Suppressor macrophage treated with lipopolysaccharide for 1 hour (primary cell): ENCODE measurements at regions not wholly inside any gene's neighbourhood (a gene's known extent, or its start where the extent isn't known, plus 50 kb on each side); places are given as distances from the start of the nearest gene placed in this dataset.
"Not testable (repeated sequence)": the region's sequence is repeated elsewhere in the genome, so short reads cannot be mapped to it uniquely, and the experiment has no call there.

Source experiments
- DNase-seq, 3 donors: peaks; one replicate each; pipeline ENCODE4 v3.0.0-alpha.2; 2020 to 2022

DNA sequence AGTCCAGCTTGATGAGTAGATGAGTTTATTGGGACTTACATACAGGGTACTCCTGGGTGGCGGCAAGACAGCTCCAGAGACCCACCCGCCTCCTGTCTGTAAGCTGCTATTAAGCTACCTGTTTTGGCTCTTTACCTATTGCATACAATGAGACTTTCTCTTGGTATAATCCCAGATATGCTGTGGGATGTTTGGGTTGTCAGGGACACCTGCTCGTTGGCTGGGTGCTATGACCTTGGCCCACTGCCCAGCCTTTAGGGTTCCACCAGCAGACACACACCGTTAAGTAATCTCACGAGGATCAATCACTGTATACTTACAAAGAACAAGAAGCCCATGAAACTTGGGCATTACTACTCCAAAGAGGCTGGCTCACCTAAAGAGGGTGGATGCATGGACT lies 116.4 kb downstream of the NPIPB5 start:
- DNase-seq: no peak

DNA sequence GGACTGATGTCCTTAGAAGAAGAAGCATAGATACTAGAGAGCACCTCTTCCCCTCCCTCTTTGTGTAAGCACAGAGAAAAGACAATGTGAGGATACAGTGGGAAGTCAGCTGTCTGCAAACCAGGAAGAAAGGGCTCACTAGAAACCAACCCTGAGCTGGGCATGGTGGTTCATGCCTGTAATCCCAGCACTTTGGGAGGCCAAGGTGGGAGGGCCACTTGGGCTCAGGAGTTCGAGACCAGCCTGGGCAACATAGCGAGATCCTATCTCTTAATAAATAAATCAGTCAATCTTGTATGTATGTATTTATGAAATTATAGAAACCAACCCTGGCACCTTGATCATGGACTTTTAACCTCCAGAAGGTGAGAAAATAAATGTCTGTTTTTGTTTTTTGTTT lies 118.3 kb downstream of the NPIPB5 start:
- no peak for DNase-seq

DNA sequence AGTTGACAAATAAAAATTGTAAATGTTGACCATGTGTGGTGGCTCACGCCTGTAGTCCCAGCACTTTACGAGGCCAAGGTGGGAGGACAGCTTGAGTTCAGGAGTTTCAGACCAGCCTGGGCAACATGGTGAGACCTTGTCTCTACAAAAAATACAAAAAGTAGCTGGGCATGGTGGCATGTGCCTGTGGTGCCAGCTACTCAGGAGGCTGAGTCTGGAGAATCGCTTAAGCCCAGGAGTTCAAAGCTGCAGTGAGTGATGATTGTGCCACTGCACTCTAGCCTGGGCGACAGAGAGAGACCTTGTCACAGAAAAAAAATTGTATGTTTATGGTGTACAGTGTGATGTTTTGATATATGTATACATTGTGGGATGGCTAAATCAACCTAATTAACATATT lies 119.6 kb downstream of the NPIPB5 start:
- no peak for DNase-seq

DNA sequence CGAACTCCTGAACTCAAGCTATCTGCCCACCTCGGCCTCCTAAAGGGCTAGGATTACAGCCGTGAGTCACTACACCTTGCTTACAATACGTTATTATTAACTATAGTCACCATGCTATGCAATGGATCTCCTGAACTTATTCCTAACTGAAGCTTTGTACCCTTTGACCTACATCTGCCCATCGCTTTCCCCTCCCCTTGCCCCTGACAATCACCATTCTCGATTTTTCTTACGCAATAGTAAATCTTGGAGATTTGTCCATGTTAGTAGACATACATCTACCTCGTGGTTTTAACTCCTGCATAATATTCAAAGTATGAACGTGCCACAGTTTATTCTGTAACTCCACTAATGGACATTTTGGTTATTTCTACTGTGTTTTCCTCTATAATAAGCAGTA lies 120.6 kb downstream of the NPIPB5 start:
- no peak for DNase-seq

DNA sequence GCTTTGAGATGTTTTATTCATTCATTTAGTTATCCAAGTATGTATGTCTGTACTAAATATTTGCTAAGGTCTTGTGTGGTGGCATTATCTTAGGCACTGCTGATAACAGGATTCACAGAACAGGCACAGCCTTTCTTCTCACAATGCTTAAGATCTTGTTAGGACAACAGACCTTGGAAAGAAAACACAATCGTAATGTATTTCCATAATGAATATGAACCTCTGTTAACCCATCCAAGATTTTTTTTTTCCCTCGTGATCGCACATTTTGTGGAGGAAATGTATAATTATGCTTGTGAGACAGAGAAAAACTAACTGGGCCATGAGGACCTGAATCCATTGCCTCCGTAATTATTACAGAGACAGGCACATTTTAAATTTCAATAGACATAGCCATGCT lies 121.9 kb downstream of the NPIPB5 start:
- DNase-seq: no peak

DNA sequence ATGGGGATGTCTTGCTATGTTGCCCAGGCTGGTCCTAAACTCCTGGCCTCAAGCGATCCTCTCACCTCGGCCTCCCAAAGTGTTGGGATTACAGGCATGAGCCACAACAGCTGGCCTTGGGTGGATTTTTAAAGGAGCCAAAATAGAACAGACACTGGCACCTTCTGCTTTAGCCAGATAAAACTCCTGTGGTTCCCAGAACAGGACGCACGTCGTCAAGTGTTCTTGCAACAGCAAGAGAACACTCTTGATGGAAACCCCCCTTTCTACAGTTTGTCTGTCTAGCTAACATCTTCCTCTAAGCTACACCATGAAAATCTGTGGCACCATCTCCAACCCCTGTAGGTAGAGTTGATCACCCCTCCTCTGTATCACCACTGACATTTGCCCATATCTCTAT lies 122.6 kb downstream of the NPIPB5 start:
- no peak for DNase-seq

DNA sequence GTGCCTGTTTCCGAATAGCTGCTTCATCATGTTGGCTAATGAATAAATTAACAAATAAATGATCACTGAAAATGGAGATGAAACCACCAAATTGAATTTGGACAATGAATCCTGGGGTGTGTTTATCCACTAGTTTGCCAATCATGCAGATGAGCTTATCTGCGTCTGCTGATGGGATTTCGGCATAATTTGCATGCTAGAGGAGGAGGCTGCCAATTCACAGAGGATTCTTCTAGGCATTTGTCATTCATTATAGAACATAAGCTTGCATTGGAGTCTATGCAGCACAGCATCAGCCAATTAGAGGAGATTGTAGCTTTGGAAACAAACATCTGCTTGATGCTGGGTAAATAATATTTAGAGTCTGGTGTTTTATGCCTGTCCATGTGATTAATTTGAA lies 123.1 kb downstream of the NPIPB5 start:
- no peak for DNase-seq

DNA sequence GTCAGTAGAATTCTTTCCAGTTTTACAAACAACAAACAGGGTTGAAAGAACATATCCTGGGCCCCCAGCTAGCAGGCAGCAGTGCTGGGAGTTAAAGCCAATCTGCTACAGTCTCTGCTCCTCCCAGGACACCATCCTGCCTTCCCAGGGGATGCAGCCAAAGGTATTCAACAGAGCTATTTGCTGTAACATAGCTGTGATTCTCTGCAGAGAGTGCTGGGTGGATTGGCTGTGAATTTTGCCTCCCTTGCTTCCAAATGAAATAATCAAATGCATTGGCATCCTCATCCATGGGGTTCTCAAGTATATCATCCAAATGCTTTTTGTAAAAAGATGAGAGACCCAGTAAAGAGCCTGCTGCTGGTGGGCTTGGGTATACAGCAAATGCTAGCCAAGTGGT lies 124.3 kb downstream of the NPIPB5 start:
- DNase-seq: no peak

DNA sequence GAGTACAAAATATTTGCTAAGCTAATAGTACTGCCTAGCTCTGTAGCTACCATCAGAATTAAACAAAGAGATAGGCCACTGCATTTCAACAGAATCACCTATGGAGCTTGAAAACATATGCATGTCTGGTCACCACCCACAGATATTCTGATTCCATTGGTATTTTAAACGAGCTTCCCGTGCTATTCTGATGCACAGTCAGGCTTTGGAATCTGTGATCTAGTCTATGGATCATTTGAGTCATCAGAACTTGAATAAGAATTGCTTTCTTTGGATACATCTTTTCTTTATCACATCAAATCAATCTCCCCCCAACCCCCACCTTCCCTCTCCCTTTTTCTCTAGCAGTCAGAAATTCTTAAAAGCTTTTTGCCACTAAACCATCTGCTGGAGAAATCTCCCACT lies 124.7 kb downstream of the NPIPB5 start:
- no peak for DNase-seq

DNA sequence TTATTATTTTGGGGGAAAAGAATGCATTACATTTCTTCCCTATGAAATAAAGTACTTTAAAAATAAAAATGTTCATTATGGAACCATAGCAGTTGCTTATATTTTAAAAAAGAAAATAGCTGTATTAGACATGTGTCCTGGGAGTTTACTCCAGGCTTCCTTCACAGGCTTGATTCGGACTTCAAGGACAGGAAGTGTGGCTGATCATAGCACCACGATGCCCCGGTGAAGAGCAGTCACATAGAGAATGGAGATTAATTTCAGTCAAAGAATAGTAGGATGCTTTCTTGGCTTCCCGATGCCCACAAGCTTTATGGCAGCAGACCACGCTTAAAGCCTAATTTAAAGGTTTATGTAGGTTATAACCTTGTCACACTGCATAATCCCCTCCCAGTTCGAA lies 125.1 kb downstream of the NPIPB5 start:
- DNase-seq: no peak

DNA sequence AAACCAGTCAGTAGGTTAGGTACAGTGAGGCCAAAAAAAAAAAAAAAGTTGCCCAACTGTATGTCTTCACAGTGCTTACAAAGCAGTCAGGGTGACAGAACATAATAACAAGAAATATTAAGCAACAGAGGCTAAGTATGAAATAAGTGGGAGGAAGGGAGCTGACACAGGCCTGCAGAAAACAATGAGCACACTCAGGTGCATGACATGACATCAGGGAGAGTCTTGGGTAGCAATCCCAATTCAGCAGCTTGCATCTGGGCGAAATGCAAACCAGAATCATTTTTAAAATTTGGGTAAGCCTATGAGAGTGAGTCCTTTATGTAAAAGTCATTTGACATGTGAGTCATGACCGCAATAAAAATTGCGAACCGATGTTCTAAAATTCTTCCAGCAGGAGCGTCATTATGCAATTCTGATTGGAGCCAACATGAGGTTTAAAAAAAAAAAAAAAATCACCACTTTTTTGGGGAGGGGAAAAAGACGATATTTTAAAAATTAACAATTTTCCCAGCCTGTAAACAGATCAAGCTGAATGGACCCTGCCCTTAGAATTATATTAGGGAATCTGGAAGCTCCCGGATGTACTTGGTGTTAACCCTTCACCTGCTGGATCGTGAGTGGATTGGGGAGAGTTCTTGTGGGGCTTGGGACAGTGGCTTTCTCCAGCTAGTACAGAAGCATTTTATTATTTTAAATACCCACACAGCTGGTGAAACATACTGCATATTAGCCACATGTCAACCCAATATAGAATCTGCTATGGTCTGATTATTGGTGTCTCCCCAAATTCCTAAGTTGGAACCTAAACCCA lies 127.9 kb downstream of the NPIPB5 start:
- peak; percentile 48 to 79 (median 70) for DNase-seq

DNA sequence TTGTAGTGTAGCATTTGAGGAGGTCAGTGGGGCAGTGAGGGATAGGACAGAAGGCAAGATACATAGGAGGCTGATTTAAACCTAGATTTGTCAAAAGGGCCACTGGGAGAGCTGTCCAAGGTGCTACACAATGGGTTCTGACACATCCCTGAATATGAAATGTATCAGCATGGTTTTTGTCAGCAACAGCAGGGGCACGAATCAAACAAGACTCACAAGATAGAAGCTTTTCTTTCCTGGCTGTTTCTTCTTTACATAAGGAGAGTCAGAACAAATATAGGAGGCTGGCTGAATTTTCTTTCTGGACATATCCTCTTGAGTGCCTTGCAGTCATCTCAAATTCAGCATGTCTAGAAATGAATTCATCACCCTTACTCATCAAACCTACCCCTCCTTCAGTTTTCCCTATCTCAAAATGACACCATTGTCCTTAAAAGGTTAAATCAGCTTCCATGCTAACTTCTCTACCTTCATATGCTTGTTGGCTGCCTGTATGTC lies 130.5 kb downstream of the NPIPB5 start:
- DNase-seq: peak; percentile 43 to 81 (median 76)

DNA sequence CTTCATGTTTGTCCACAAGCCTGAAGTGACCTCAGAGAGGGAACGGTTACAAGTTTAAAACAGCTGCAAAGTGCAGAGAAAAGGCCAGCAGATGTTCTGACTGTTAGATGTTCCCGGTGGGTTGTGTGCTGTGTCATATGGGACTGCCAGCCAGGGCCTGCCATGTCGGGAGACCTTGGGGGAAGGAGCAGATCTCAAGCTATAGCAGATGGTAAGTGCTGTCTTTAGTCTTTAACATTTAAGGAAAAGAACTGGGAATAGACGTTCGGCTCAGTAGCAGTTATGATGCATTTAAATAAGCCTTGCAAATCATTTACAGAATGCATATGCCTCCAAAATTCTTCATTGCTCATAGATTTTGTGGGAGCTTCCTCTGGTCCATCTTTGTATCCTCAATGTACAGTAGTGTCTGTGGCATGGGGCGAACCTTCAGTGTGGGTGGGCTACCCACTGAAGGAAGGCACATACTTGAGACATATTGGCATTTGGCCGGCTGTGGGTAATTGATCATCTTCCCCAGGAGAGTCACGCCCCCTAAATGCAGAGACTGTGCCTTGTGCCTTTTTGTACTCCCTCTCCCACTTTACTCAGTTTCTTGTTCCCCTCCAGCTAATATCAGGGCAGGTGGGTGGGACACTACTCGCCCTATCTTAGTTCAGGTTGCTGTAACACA lies 131.9 kb downstream of the NPIPB5 start:
- DNase-seq: no peak

DNA sequence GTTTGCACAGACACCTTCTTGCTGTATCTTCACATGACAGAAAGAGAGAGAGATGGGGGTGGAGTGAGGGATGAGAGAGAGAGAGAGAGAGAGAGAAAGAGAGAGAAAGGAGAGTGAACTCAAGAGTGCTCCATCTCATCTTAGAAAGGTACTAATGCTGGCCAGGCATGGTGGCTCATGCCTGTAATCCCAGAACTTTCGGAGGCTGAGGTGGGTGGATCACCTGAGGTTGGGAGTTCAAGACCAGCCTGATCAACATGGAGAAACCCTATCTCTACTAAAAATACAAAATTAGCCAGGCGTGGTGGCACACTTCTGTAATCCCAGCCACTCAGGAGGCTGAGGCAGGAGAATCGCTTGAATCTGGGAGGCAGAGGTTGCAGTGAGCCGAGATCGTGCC lies 132.5 kb downstream of the NPIPB5 start:
- not testable (repeated sequence) for DNase-seq

DNA sequence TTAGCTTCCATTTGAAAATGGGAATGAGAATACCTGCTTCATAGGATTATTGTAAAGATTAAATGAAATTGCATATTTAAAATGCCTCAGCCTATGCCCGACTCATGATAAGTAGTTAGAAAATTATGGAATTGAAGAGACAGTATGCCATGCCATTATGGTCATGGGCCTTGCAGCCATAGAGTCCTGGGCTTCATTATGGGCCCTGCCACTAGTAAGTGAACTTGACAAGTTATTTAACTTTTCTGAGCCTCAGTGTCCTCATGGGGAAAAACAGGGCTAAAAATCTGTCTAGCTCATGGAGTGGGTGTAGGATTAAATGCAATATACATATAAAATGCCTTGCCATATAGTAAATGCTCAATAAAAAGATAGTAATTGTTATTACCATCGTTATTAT lies 133.2 kb downstream of the NPIPB5 start:
- DNase-seq: no peak

DNA sequence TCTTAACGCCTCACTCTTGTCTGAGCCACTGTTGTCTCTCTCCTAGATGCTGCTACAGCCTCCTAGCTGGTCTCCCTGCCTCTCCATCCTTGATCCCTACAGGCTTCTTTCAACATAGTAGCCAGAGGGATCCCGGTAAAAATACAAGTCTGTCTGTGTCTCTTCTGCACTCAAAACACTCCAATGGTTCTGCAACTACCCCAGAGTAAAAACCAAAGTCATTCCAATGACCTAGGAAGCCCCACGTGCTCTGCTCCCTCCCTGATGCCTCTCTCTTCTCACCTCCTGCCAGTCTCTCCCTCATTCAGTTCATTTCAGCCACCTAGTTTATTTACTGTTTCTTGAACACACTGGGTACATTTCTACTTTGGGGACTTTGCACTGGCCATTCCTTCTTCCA lies 135.2 kb downstream of the NPIPB5 start:
- no peak for DNase-seq

DNA sequence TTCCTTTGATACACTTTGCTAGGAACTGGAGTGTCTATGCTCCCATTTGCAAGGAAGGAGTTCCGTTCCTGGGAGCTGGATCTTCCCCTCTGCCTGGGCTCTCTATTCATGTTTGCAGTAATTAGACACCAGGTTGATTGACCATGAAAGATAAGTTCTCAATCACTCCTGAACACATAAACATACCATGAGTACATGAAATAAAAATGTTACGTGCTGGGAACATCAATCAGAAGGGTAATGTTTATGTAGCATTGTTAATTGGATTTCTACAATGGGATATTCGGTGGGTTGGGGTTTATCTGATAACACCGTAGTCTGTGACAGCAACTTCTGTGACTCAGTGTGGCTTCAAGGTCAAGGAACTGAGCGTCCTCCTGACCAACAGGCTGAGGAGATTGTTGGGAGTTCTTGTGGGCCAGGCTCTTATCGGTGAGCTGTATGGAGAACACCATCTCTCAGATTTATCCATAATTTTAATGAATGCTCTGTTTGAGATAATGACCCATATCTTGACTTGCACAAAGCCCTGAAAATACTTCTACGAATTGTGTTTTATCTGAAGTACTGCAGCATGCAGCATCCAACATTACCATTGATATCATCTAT lies 136.4 kb downstream of the NPIPB5 start:
- DNase-seq: no peak

DNA sequence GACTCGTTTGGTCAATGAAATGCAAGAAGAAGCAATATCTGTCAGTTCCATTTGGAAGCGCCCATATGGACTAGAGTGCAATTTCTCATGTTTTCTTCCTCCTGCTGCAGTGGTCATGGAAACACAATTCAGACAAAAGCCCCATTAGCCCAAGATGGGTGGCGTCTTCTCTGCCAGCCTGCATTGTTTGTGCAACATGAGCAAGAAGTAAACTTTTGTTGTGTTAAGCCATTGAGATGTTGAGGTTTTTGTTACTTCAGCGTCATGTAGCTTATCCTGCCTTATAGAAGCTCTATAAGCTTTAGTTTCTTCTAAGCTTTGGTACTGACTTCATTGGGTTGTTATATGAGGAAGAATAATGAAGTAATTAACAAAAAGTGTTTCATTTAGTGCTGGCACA lies 137.4 kb downstream of the NPIPB5 start:
- no peak for DNase-seq

DNA sequence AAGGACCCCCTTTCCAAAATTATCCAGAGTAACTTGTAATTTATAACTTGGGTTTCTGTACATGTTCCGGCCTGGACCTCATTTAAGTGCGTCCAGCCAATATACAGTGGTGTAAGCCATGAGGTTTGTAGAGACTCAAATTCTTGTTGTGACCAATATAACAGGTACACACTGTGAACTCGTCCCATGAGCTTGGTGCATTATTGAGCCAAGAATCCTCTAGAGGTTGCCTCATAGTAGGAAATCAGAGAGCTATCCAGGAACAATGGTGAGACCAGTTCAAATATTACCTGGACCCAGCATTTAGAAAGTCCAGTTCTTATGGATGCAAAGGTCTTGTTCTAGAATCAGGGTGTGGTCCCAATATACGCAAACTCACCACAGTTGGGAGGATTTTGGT lies 138.2 kb downstream of the NPIPB5 start:
- DNase-seq: no peak

DNA sequence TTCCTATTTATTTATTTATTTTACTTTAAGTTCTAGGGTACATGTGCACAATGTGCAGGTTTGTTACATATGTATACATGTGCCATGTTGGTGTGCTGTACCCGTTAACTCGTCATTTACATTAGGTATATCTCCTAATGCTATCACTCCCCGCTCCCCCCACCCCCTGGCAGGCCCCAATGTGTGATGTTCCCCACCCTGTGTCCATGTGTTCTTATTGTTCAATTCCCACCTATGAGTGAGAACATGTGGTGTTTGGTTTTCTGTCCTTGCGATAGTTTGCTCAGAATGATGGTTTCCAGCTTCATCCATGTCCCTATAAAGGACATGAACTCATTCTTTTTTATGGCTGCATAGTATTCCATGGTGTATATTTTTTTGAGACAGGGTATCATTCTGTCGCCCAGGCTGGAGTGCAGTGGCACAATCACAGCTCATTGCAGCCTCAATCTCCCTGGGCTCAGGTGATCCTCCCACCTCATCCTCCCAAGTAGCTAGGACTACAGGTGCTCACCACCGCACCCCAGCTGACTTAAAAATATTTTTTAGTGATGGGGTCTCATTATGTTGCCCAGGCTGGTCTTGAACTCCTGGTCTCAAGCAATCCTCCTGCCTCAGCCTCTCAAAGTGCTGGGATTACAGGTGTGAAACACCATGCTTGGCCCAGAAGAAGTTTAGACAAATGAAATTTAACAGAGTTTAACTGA lies 140.6 kb downstream of the NPIPB5 start:
- not testable (repeated sequence) for DNase-seq

DNA sequence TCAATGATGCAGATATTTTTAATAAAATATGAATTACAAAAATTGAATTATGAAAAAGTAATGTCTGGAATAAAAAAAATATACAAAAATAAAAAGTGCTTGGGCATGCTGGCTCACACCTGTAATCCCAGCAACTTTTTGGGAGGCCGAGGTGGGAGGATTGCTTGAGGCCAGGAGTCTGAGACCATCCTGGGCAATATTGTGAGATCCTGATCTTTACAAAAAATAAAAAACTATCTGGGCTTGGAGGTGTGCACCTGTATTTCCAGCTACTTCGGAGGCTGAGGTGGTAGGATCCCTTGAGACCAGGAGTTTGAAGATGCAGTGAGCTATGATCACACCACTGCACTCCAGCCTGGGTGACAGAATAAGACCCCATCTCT lies 141.8 kb downstream of the NPIPB5 start:
- DNase-seq: no peak

DNA sequence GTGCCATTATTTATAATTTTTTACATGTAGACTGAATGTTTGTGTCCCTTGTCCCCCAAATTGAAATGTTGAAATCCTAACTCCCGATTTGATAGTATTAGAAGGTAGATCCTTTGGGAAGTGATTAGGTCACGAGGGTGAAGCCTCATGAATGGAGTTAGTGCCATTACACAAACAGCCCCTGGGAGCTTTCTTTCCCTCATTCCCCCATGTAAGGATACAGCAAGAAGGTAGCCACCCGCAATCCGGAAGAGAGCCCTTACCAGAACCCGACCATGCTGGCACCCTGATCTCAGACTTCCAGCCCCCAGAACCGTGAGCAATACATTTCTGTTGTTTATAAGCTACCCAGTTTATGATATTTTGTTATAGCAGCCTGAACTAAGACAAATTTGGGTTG lies 143.2 kb downstream of the NPIPB5 start:
- no peak for DNase-seq

DNA sequence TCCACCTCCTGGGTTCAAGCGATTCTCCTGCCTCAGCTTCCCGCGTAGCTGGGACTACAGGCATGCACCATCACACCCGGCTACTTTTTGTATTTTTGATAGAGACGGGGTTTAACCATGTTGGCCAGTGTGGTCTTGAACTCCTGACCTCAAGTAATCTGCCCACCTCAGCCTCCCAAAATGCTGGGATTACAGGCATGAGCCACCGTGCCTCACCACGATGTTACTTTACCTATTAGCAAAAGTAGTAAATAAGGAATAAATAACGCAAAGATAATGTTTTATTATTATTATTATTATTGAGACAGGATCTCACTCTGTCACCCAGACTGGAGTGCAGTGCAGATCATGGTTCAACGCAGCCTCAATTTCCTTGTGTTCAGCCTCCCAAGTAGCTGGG lies 145.9 kb downstream of the NPIPB5 start:
- DNase-seq: not testable (repeated sequence)
